LNCAP (cell line): ENCODE measurements at regions not wholly inside any gene's neighbourhood (a gene's known extent, or its start where the extent isn't known, plus 50 kb on each side); places are given as distances from the start of the nearest gene placed in this dataset.

ENCODE experiments used
- CTCF ChIP-seq: fragments of 450-650 bp; IDR thresholded peaks from 2 replicates; pipeline ENCODE4 v1.5.1; 2017; ENCODE audit warnings: mild to moderate bottlenecking

- no peak for TF ChIP-seq CTCF
Measured at GRCh38 chr12:93247313-93247991, 130.3 kb upstream of the NUDT4 start.

DNA sequence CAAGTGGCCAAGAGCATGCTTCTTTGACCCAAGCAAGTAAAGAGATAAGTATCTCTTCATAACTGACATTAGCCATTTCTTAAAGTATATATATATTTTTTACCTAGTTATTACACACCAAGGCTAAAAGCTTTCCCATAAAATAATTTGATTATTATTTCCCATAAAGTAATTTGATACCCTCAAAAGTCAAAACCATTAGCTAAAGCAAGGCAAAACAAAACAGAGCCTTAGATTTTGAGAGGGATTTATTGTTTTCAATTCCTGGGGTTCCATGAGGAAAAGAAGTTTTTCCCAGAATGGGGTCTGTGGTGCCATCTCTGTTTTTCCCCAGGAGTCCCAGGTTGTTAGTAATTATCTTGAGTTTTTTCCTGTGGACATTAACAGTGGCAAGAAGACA lies 125.5 kb upstream of the NUDT4 start:
- no peak for TF ChIP-seq CTCF

- TF ChIP-seq CTCF, result no peak
Measured at GRCh38 chr12:93254911-93255310, 122.8 kb upstream of the NUDT4 start.

GRCh38 chr12:93256256-93256969 lies 121.3 kb upstream of the NUDT4 start:
- no peak for TF ChIP-seq CTCF

DNA sequence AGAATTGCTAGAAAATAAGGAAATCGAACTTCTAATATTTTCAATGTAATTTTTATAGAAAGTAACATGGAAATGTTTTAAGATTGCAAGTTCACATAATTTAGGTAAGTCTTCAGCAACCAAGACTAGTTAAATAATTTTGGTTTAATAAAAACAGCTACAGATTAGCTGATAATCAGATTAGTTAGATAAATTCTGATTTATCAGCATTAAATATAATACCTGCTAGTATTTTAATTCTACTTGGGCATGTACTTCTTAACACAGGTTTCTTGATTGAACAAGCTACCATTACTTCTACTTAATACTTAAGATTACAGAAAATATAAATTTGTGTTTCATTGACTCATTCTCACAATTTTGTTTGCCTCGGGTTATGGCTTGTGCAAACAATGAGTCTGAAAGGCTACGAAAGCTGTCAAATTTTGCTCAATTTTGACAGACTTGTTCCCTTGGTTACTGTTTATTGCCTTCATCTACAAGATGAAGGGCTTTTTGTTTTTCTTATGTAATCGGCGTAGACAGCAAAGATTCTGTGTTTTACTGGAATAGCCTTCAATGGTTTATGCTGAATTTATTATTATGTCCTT lies 116.1 kb upstream of the NUDT4 start:
- no peak for TF ChIP-seq CTCF

GRCh38 chr12:93272997-93273396 lies 104.7 kb upstream of the NUDT4 start:
- no peak for TF ChIP-seq CTCF

- TF ChIP-seq CTCF, result no peak
Measured at GRCh38 chr12:93273834-93274564, 103.7 kb upstream of the NUDT4 start.
